ENCODE measurements at regions not wholly inside any gene's neighbourhood (a gene's known extent, or its start where the extent isn't known, plus 50 kb on each side); places are given as distances from the start of the nearest gene placed in this dataset.

DNA sequence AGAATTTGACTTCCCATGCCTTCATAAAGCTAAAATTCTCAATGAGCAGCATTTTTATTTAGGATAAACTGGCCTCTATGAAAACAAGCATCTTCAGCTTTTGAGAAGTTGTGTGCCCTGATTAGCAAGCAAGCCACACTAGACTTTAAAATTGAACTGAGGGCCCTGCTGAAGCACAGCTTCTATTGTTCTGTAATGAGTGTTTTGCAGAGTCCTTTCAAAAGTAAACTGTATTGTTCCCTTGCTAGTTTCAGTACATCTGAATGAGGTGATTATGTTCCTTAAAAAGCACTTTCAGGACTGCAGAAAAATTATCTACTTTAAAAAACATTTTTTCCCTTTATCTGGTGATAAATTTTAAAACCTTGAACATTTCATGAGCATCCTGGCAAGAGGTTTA is 113.3 kb upstream of the PRPS1L1 start:
- no peak overlapping the region for H2AFZ ChIP-seq (replicated peaks; ENCODE audit: low read length, poor library complexity)
- no peak overlapping the region for H2AK5ac ChIP-seq (ENCODE audit: low read depth, low read length)
- H3K18ac ChIP-seq (ENCODE audit: low read depth, low read length), result no peak overlapping the region
- no peak overlapping the region for H3K9ac ChIP-seq (ENCODE audit: low read depth, low read length)
- H3K14ac ChIP-seq (replicated peaks; ENCODE audit: low read depth, low read length), result no peak overlapping the region
- H2AK9ac ChIP-seq (replicated peaks; ENCODE audit: low read depth, low read length, poor library complexity), result no peak overlapping the region
- ChIA-PET CTCF (no interaction called here), POLR2A (ENCODE audit: unreplicated experiment) (interaction anchor here (0.5 kb wide), 1 partner anchor 663 kb away, joined by 3 read pairs; no protein-coding TSS in a partner anchor)
- no TSS peak for BruUV-seq (replicated peaks)
- H3K56ac ChIP-seq (ENCODE audit: extremely low read depth, insufficient read depth, low read length), result no peak overlapping the region
- no peaks in the 10 kb centered on the region for H4K20me1 ChIP-seq (ENCODE audit: insufficient read depth, low read length)
- H2BK20ac ChIP-seq (ENCODE audit: low read depth, low read length), result no peak overlapping the region
- dilution Hi-C loops (cut with HindIII; ENCODE audit: low sequenced_read_pairs, unreplicated experiment), result no loop called here
- H3K23ac ChIP-seq (ENCODE audit: low read depth, low read length), result no peak overlapping the region
- no peak overlapping the region for H4K91ac ChIP-seq (ENCODE audit: insufficient read depth, low read depth, low read length)
- peaks cover 2% of the 10 kb centered on the region; the same call in 1 of the 2 replicates for H3K27me3 ChIP-seq (ENCODE audit: control insufficient read depth, insufficient read depth, low read length)
- H4K5ac ChIP-seq (ENCODE audit: low read depth, low read length), result no peak overlapping the region
- ATAC-seq (ENCODE audit: low read depth) (no peak), DNase-seq (no peak)
- H3K27ac ChIP-seq (ENCODE audit: insufficient read depth, low read length), result no peak overlapping the region
- H2BK5ac ChIP-seq (ENCODE audit: low read depth, low read length, poor library complexity, severe bottlenecking), result no peak overlapping the region
- H3K36me3 ChIP-seq (ENCODE audit: control insufficient read depth, insufficient read depth, low read length), result no peaks in the 10 kb centered on the region
- no peak overlapping the region for H3K4me3 ChIP-seq (ENCODE audit: insufficient read depth, low read depth, low read length)
- no peaks in the 10 kb centered on the region for H3K9me3 ChIP-seq (ENCODE audit: control insufficient read depth, insufficient read depth, low read length)
- no peak overlapping the region for H3K4me2 ChIP-seq (ENCODE audit: low read depth, low read length)
- intact Hi-C loops (cut with micrococcal nuclease), result no loop called here
- H2BK120ac ChIP-seq (ENCODE audit: low read depth, low read length), result no peak overlapping the region
- in situ Hi-C loops (cut with MboI; ENCODE audit: low sequenced_read_pairs), result no loop called here
- H4K8ac ChIP-seq (ENCODE audit: low read depth in 2 of 2, low read length in 2 of 2), result no peak overlapping the region
- no peak overlapping the region for H2BK15ac ChIP-seq (ENCODE audit: low read depth, low read length)
- H3K4ac ChIP-seq (ENCODE audit: low read depth, low read length), result no peak overlapping the region
- no peaks in the 10 kb centered on the region for H3K9me1 ChIP-seq (ENCODE audit: insufficient read depth, low read length)
- no peaks in the 10 kb centered on the region for H3K79me1 ChIP-seq (ENCODE audit: low read depth in 1 of 2, low read length in 2 of 2)
- H3K4me1 ChIP-seq (ENCODE audit: control insufficient read depth, insufficient read depth, low read length), result no peaks in the 10 kb centered on the region
- no peak for TF ChIP-seq RFX5 (IDR thresholded peaks at IDR 0.05; ENCODE audit: low read depth, low read length)
- no peak for TF ChIP-seq FOS (IDR thresholded peaks at IDR 0.05; ENCODE audit: low read depth, low read length)
- TF ChIP-seq RAD21 (IDR thresholded peaks at IDR 0.05; ENCODE audit: low read length), result no peak
- TF ChIP-seq USF2 (IDR thresholded peaks at IDR 0.05; ENCODE audit: low read depth, low read length), result no peak
- no peak for TF ChIP-seq ELK1 (IDR thresholded peaks at IDR 0.05; ENCODE audit: borderline replicate concordance, low read depth, low read length)
- TF ChIP-seq CTCF (conservative IDR thresholded peaks at IDR 0.05; ENCODE audit: low read depth, low read length), result no peak

Data from IMR-90 (cell line).